ENCODE measurements at regions not wholly inside any gene's neighbourhood (a gene's known extent, or its start where the extent isn't known, plus 50 kb on each side); places are given as distances from the start of the nearest gene placed in this dataset.

- H3K4me1 ChIP-seq (ENCODE audit: insufficient read depth) = peaks cover 6% of the 10 kb centered on the region
- H4K20me1 ChIP-seq (replicated peaks; ENCODE audit: insufficient read depth) = no peaks in the 10 kb centered on the region
- H3K4me3 Mint-ChIP-seq = no peak overlapping the region
- H3F3A ChIP-seq (replicated peaks; ENCODE audit: low read depth) = no peaks in the 10 kb centered on the region
- H3K4me1 Mint-ChIP-seq = peaks cover 21% of the 10 kb centered on the region; the same call in 2 of the 3 replicates
- H3K27ac Mint-ChIP-seq = no peak overlapping the region
- no peak for DNase-seq (ENCODE audit: low spot score)
- H3K9me2 ChIP-seq (ENCODE audit: insufficient read depth) = no peaks in the 10 kb centered on the region
- no peak overlapping the region for H3K4me3 ChIP-seq
- no peak overlapping the region for H3K4me2 ChIP-seq
- H3K79me2 ChIP-seq (replicated peaks; ENCODE audit: insufficient read depth) = peaks cover 69% of the 10 kb centered on the region
- no peak overlapping the region for H2AFZ ChIP-seq
- no peak for ATAC-seq
- H3K27me3 Mint-ChIP-seq (ENCODE audit: insufficient read depth, low read depth, poor library complexity) = peaks cover 10% of the 10 kb centered on the region
- H3K36me3 ChIP-seq (ENCODE audit: insufficient read depth) = no peaks in the 10 kb centered on the region
- peaks cover 4% of the 10 kb centered on the region; the same call in 1 of the 2 replicates for H3K27me3 ChIP-seq (ENCODE audit: insufficient read depth)
- H3K9me3 Mint-ChIP-seq = no peaks in the 10 kb centered on the region
- no peak overlapping the region for H3K27ac ChIP-seq (ENCODE audit: low read depth)
- H3K36me3 Mint-ChIP-seq (ENCODE audit: low read depth) = peaks cover under 1% of the 10 kb centered on the region; the same call in 1 of the 3 replicates
- no peak for TF ChIP-seq EZH2phosphoT487 (IDR thresholded peaks at IDR 0.05; ENCODE audit: unreplicated experiment)
- TF ChIP-seq POLR2AphosphoS5 (IDR thresholded peaks at IDR 0.05; ENCODE audit: low read depth) = no peak
- TF ChIP-seq ETS1 (IDR thresholded peaks at IDR 0.05) = no peak
- TF ChIP-seq REST (IDR thresholded peaks at IDR 0.05; ENCODE audit: unreplicated experiment) = no peak
- no peak for TF ChIP-seq ZNF114 (CRISPR knock-in tag; IDR thresholded peaks at IDR 0.05)
- no peak for TF ChIP-seq NANOG (IDR thresholded peaks at IDR 0.05; ENCODE audit: borderline replicate concordance)
- no peak for TF ChIP-seq JUNB (IDR thresholded peaks at IDR 0.05; ENCODE audit: unreplicated experiment)
- no peak for TF ChIP-seq EZH2 (IDR thresholded peaks at IDR 0.05; ENCODE audit: low read depth, unreplicated experiment)
- no peak for TF ChIP-seq STAT1 (IDR thresholded peaks at IDR 0.05; ENCODE audit: unreplicated experiment)
- TF ChIP-seq ZNF462 (CRISPR knock-in tag; IDR thresholded peaks at IDR 0.05) = no peak
These were observed 83.7 kb upstream of the CCDC28A start for GRCh38 chr6:138689849-138690248.

Measured in GM23338 (cell line).